Fibroblast of lung (primary cell): ENCODE measurements at regions not wholly inside any gene's neighbourhood (a gene's known extent, or its start where the extent isn't known, plus 50 kb on each side); places are given as distances from the start of the nearest gene placed in this dataset.
A peak's percentile ranks its signal among the peaks of the same experiment; 100 is the strongest.

Source experiments
- DNase-seq, 2 donors: peaks; one replicate each; pipeline versions ENCODE4 v3.0.0 to v3.0.0-alpha.2; 2010; ENCODE audit warnings: low read depth in 2 of 2
- H2AFZ ChIP-seq: 2 replicates; pipeline ENCODE4 v1.5.1; 2012; ENCODE audit warnings: low read length, control low read depth, inconsistent platforms
- H3K27ac ChIP-seq: 2 replicates; pipeline ENCODE4 v1.5.1; 2011; ENCODE audit warnings: low read length, control low read depth; ENCODE audit not compliant: insufficient read depth
- H3K27me3 ChIP-seq: 2 replicates; pipeline ENCODE4 v1.5.1; 2011; ENCODE audit warnings: mild to moderate bottlenecking, low read length; ENCODE audit not compliant: control insufficient read depth, insufficient read depth
- H3K36me3 ChIP-seq: 2 replicates; pipeline ENCODE4 v1.5.1; 2011; ENCODE audit warnings: low read length; ENCODE audit not compliant: control insufficient read depth, insufficient read depth
- H3K4me1 ChIP-seq: 2 replicates; pipeline ENCODE4 v1.5.1; 2011; ENCODE audit warnings: low read length; ENCODE audit not compliant: control insufficient read depth, insufficient read depth; ENCODE audit errors: extremely low read depth
- H3K4me2 ChIP-seq: 2 replicates; pipeline ENCODE4 v1.5.1; 2011; ENCODE audit warnings: low read length, control low read depth; ENCODE audit not compliant: insufficient read depth; ENCODE audit errors: extremely low read depth
- H3K4me3 ChIP-seq, 4 experiments: fragments of 200-600 bp in 1 of 4; sonication (generic) in 1 of 4; replicated peaks in 1 of 4; 2 replicates each; pipeline ENCODE4 v1.5.1; 2011 to 2016; ENCODE audit warnings: low read length in 4 of 4, low read depth in 3 of 4, mild to moderate bottlenecking in 3 of 4, control low read depth in 2 of 4, inconsistent platforms in 1 of 4, mixed read lengths in 1 of 4; ENCODE audit not compliant: insufficient read depth in 1 of 4; ENCODE audit errors: control extremely low read depth in 1 of 4
- H3K79me2 ChIP-seq: 2 replicates; pipeline ENCODE4 v1.5.1; 2012; ENCODE audit warnings: mild to moderate bottlenecking, low read length, inconsistent platforms; ENCODE audit not compliant: control insufficient read depth, insufficient read depth
- H3K9ac ChIP-seq: 2 replicates; pipeline ENCODE4 v1.5.1; 2011; ENCODE audit warnings: mild to moderate bottlenecking, low read length, control low read depth; ENCODE audit not compliant: insufficient read depth
- H3K9me3 ChIP-seq: 2 replicates; pipeline ENCODE4 v1.5.1; 2012; ENCODE audit warnings: low read depth, low read length; ENCODE audit not compliant: control insufficient read depth, insufficient read depth
- H4K20me1 ChIP-seq: 2 replicates; pipeline ENCODE4 v1.5.1; 2011; ENCODE audit warnings: low read length; ENCODE audit not compliant: control insufficient read depth, insufficient read depth; ENCODE audit errors: extremely low read depth
- EZH2 ChIP-seq: IDR thresholded peaks from 2 replicates; pipeline ENCODE4 v1.5.1; 2012; ENCODE audit warnings: low read length, control low read depth, mild to moderate bottlenecking; ENCODE audit errors: missing control alignments
- TF ChIP-seq, protein P1 (sequence below), 2 donors: IDR thresholded peaks in 1 of 2; conservative IDR thresholded peaks in 1 of 2; 1 replicate in 1 of 2; 2 replicates in 1 of 2; pipeline ENCODE4 v1.5.1; 2011 to 2012; ENCODE audit warnings: low read length in 2 of 2, control low read depth in 1 of 2, inconsistent platforms in 1 of 2, low read depth in 1 of 2, mild to moderate bottlenecking in 1 of 2

DNA sequence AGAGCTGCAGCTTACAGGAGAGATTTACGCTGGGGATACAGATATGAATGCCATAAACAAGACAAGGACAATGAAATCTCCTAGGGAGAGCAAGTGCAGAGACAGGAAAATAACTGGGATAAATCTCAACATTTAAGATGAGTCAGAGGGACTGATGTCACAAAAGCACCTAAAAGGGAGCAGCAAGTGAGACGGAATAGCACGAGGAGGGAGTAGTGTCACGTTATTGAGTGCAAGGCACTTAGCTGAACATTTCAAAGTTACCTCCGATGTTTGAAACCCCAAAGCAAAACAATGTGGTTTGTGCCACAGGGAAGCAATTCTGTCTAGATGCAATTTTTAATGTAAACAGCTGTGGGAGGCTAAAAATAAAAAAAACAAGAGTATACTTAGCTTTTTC is 1131.7 kb upstream of the EYS start:
- DNase-seq, result peak in 1 of 2 donors; percentile 13
- Histone ChIP-seq H3K4me2 (no peak overlapping the region), H4K20me1 (no peaks in the 10 kb centered on the region), H3K27me3 (no peaks in the 10 kb centered on the region), H3K27ac (no peak overlapping the region), H2AFZ (no peak overlapping the region), H3K36me3 (no peaks in the 10 kb centered on the region), H3K4me1 (no peaks in the 10 kb centered on the region), H3K9me3 (no peaks in the 10 kb centered on the region), H3K9ac (no peak overlapping the region), H3K4me3 (no peak overlapping the region), H3K79me2 (no peaks in the 10 kb centered on the region)
- TF ChIP-seq, protein P1, sequence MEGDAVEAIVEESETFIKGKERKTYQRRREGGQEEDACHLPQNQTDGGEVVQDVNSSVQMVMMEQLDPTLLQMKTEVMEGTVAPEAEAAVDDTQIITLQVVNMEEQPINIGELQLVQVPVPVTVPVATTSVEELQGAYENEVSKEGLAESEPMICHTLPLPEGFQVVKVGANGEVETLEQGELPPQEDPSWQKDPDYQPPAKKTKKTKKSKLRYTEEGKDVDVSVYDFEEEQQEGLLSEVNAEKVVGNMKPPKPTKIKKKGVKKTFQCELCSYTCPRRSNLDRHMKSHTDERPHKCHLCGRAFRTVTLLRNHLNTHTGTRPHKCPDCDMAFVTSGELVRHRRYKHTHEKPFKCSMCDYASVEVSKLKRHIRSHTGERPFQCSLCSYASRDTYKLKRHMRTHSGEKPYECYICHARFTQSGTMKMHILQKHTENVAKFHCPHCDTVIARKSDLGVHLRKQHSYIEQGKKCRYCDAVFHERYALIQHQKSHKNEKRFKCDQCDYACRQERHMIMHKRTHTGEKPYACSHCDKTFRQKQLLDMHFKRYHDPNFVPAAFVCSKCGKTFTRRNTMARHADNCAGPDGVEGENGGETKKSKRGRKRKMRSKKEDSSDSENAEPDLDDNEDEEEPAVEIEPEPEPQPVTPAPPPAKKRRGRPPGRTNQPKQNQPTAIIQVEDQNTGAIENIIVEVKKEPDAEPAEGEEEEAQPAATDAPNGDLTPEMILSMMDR (conservative IDR thresholded peaks at IDR 0.05 in 1 of 2, IDR thresholded peaks at IDR 0.05 in 1 of 2; ENCODE audit: low read depth in 1 of 2, low read length in 2 of 2), result no peak
- TF ChIP-seq EZH2, result no peak

DNA sequence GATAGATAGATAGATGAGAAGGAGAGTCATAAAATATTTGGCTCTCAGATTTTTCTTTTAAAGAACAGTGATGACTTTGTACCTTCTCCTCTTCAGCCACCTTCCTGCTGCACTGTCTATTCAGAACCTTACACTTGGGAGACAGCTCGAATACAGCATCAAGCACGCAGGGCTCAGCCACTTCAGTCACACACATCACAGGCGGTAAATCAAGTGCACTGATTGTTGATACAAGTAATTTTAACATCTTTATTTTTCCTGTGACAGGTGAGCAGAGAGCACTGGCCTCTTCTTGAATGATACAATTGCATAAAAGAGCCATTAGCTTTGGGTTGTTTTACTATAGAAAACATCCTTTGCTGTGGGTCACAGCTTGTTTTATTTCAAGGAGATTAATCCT is 1118.5 kb upstream of the EYS start:
- no peaks in the 10 kb centered on the region for H3K36me3 ChIP-seq

DNA sequence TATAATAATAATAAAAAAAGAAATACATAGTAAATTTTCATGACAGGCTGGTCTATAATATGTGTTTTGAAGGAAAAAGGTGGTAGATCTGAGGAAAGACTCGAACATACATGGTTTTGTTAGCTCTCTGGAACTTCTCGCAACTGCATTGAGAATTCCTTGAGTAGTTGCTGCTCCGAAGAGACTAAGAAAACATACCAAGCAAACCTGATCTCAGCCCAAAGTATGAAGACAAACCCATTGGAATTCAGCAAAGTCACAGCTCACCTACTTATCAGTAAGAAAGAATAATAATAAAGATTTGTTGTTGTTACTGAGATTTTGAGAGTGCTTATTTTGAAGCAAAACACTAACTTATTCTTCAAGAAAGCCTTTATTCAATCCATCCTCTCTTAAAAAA is 1107.1 kb upstream of the EYS start:
- H3K27ac ChIP-seq, result no peak overlapping the region
- no peaks in the 10 kb centered on the region for H3K79me2 ChIP-seq
- H3K4me1 ChIP-seq, result no peaks in the 10 kb centered on the region
- no peaks in the 10 kb centered on the region for H4K20me1 ChIP-seq
- H3K27me3 ChIP-seq, result no peaks in the 10 kb centered on the region
- DNase-seq, result peak in 1 of 2 donors; percentile 35
- no peak overlapping the region for H3K4me3 ChIP-seq
- TF ChIP-seq, protein P1 (conservative IDR thresholded peaks at IDR 0.05 in 1 of 2, IDR thresholded peaks at IDR 0.05 in 1 of 2; ENCODE audit: low read depth in 1 of 2, low read length in 2 of 2), result no peak
- TF ChIP-seq EZH2, result no peak
- H2AFZ ChIP-seq, result no peak overlapping the region
- no peaks in the 10 kb centered on the region for H3K36me3 ChIP-seq
- H3K4me2 ChIP-seq, result no peak overlapping the region
- no peak overlapping the region for H3K9ac ChIP-seq
- H3K9me3 ChIP-seq, result no peaks in the 10 kb centered on the region

More for the DNA sequence above, 1118.5 kb upstream of the EYS start:
- DNase-seq, result no peak
- Histone ChIP-seq H3K4me1 (no peaks in the 10 kb centered on the region), H3K9ac (no peak overlapping the region), H3K4me3 (no peak overlapping the region), H3K9me3 (no peaks in the 10 kb centered on the region), H3K4me2 (no peak overlapping the region), H4K20me1 (no peaks in the 10 kb centered on the region), H3K27me3 (no peaks in the 10 kb centered on the region), H3K27ac (no peak overlapping the region), H2AFZ (no peak overlapping the region), H3K79me2 (no peaks in the 10 kb centered on the region)
- TF ChIP-seq EZH2, result no peak
- TF ChIP-seq, protein P1 (conservative IDR thresholded peaks at IDR 0.05 in 1 of 2, IDR thresholded peaks at IDR 0.05 in 1 of 2; ENCODE audit: low read depth in 1 of 2, low read length in 2 of 2), result no peak
